Spleen (tissue), 11 donors: ENCODE measurements at regions not wholly inside any gene's neighbourhood (a gene's known extent, or its start where the extent isn't known, plus 50 kb on each side); places are given as distances from the start of the nearest gene placed in this dataset.

ENCODE experiments used
- DNase-seq: peaks from one replicate; pipeline ENCODE4 v3.0.0-alpha.2; 2020
- H3K27ac ChIP-seq, 8 donors: fragments of 200-600 bp; sonication (generic) in 7 of 8; 1 replicate in 4 of 8; 2 replicates in 4 of 8; pipeline versions ENCODE4 v1.5.0 to v1.8.0; 2016 to 2021; ENCODE audit warnings: inconsistent platforms in 4 of 8, mild to moderate bottlenecking in 4 of 8, moderate library complexity in 1 of 8
- H3K27me3 ChIP-seq, 7 donors: fragments of 200-600 bp; sonication (generic) in 6 of 7; replicated peaks in 1 of 7; 1 replicate in 4 of 7; 2 replicates in 3 of 7; pipeline versions ENCODE4 v1.5.0 to v1.8.0; 2016 to 2021; ENCODE audit warnings: inconsistent platforms in 3 of 7, mild to moderate bottlenecking in 1 of 7
- H3K36me3 ChIP-seq, 6 donors: fragments of 200-600 bp; sonication (generic) in 5 of 6; 1 replicate in 4 of 6; 2 replicates in 2 of 6; pipeline versions ENCODE4 v1.5.0 to v1.8.0; 2016 to 2021; ENCODE audit warnings: inconsistent platforms in 2 of 6
- H3K4me1 ChIP-seq, 6 donors: fragments of 200-600 bp; sonication (generic) in 5 of 6; 1 replicate in 3 of 6; 2 replicates in 3 of 6; pipeline versions ENCODE4 v1.5.0 to v1.8.0; 2016 to 2021; ENCODE audit warnings: inconsistent platforms in 3 of 6
- H3K4me3 ChIP-seq, 8 donors: fragments of 200-600 bp; sonication (generic) in 7 of 8; 1 replicate in 4 of 8; 2 replicates in 4 of 8; pipeline versions ENCODE4 v1.5.0 to v1.8.0; 2016 to 2021; ENCODE audit warnings: inconsistent platforms in 4 of 8, mild to moderate bottlenecking in 4 of 8, moderate library complexity in 2 of 8
- H3K9me3 ChIP-seq, 8 donors: fragments of 200-600 bp; sonication (generic) in 7 of 8; 1 replicate in 4 of 8; 2 replicates in 4 of 8; pipeline versions ENCODE4 v1.5.0 to v1.8.0; 2016 to 2021; ENCODE audit warnings: inconsistent platforms in 4 of 8
- POLR2A ChIP-seq, 3 donors: fragments of 450-650 bp; IDR thresholded peaks; one replicate each; pipeline ENCODE4 v1.5.1; 2017; ENCODE audit warnings: antibody characterized with exemption in 3 of 3, mild to moderate bottlenecking in 1 of 3
- POLR2AphosphoS5 ChIP-seq, 3 donors: sonication (generic); formaldehyde crosslinking; IDR thresholded peaks; one replicate each; pipeline ENCODE4 v1.5.1; 2017; ENCODE audit warnings: antibody characterized with exemption in 3 of 3
- WGBS, 5 donors: extraction: QIAGEN DNeasy Blood & Tissue Kit in 3 of 5; methylation state at CpG; one replicate each; pipeline versions ENCODE4 v1.1.5 to v1.1.7; 2013 to 2018; 5-methylcytosine and 5-hydroxymethylcytosine counted together
- intact Hi-C: fragments of 100-400 bp; cut with DNase I; formaldehyde crosslinking; loops from one replicate; pipeline ENCODE4 v1.15.0; 2023; ENCODE audit warnings: low total_unique reads
- TF ChIP-seq, protein P1 (sequence below), 11 experiments: fragments of 200-600 bp in 7 of 11; fragments of 450-650 bp in 4 of 11; sonication (generic) in 4 of 11; IDR thresholded peaks in 8 of 11; conservative IDR thresholded peaks in 3 of 11; 1 replicate in 7 of 11; 2 replicates in 4 of 11; pipeline versions ENCODE4 v1.4.0 to v1.8.0; 2016 to 2021; ENCODE audit warnings: antibody characterized with exemption in 11 of 11, inconsistent platforms in 4 of 11, mild to moderate bottlenecking in 1 of 11
- donor health status: healthy with polysubstance abuse.
- donor health status: DM: no; HTN: no; CAD: no; lungs with moderate emphysema.
- donor health status: DM: no; HTN: no; CAD: no.
- donor health status: Bipolar disorder and iron deficiency.
- donor health status: healthy.
- donor health status: DM: no; HTN: no; CAD: no.
- donor health status: DM: yes; HTN: yes; CAD: no.

DNA sequence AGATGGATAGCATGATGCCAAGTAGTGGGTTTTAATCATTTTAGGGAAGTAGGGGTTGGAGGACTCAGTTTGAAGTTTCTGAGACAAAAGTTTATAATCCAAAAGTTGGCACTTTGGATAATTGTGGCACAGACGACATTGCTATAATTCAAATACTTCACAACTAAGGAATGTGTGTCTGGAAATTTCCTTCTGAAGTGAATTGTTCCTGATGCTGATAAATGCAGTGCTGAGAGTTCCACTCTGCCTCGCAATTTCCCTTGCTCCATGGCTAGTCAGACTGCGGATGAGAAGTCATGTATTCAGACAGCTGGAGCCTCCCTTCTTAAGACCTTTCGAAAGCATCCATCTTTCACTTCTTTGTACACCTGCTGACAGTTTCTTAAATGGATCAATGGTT lies 393.3 kb upstream of the PRICKLE1 start:
- intact Hi-C loops, result no loop called here
- Histone ChIP-seq H3K36me3 (no peaks in the 10 kb centered on the region), H3K27me3 (no peaks in the 10 kb centered on the region), H3K9me3 (no peaks in the 10 kb centered on the region), H3K4me1 (no peaks in the 10 kb centered on the region), H3K4me3 (no peak overlapping the region), H3K27ac (no peak overlapping the region)
- DNase-seq, result no peak
- 87 to 92% (median 89%) methylated on average over 4 of the region's 4 CpGs for WGBS, 5 donors
- TF ChIP-seq POLR2AphosphoS5 (IDR thresholded peaks at IDR 0.05) (no peak), POLR2A (IDR thresholded peaks at IDR 0.05) (no peak)
- TF ChIP-seq, protein P1, sequence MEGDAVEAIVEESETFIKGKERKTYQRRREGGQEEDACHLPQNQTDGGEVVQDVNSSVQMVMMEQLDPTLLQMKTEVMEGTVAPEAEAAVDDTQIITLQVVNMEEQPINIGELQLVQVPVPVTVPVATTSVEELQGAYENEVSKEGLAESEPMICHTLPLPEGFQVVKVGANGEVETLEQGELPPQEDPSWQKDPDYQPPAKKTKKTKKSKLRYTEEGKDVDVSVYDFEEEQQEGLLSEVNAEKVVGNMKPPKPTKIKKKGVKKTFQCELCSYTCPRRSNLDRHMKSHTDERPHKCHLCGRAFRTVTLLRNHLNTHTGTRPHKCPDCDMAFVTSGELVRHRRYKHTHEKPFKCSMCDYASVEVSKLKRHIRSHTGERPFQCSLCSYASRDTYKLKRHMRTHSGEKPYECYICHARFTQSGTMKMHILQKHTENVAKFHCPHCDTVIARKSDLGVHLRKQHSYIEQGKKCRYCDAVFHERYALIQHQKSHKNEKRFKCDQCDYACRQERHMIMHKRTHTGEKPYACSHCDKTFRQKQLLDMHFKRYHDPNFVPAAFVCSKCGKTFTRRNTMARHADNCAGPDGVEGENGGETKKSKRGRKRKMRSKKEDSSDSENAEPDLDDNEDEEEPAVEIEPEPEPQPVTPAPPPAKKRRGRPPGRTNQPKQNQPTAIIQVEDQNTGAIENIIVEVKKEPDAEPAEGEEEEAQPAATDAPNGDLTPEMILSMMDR (IDR thresholded peaks at IDR 0.05 in 8 of 11, conservative IDR thresholded peaks at IDR 0.05 in 3 of 11), result no peak

DNA sequence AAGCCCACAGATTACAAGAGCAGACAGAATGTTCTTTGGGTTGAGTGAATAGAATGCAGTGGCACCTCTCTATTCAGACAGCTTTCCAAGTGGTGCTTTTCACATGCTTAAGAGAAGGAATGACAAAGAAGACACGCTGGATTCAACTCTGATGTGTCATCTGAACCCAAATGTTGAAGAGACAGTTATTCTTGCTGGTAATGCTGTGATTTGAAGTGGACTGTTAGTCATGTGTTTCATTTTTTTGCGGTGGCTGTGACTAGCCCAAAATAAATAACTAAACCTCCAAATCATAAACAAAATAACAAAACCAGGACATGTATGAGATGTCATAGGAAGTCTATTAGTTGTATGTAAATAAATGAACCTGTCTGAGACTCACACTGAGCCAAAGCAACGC lies 391.8 kb upstream of the PRICKLE1 start:
- H3K4me1 ChIP-seq, result no peaks in the 10 kb centered on the region
- no peak for DNase-seq
- intact Hi-C loops, result no loop called here
- H3K36me3 ChIP-seq, result no peaks in the 10 kb centered on the region
- H3K4me3 ChIP-seq, result no peak overlapping the region
- no peak for TF ChIP-seq POLR2A (IDR thresholded peaks at IDR 0.05)
- no peak for TF ChIP-seq POLR2AphosphoS5 (IDR thresholded peaks at IDR 0.05)
- TF ChIP-seq, protein P1 (IDR thresholded peaks at IDR 0.05 in 8 of 11, conservative IDR thresholded peaks at IDR 0.05 in 3 of 11), result no peak
- 78 to 95% (median 82%) methylated on average over 3 of the region's 3 CpGs for WGBS, 5 donors
- no peaks in the 10 kb centered on the region for H3K9me3 ChIP-seq
- H3K27me3 ChIP-seq, result no peaks in the 10 kb centered on the region
- H3K27ac ChIP-seq, result no peak overlapping the region

DNA sequence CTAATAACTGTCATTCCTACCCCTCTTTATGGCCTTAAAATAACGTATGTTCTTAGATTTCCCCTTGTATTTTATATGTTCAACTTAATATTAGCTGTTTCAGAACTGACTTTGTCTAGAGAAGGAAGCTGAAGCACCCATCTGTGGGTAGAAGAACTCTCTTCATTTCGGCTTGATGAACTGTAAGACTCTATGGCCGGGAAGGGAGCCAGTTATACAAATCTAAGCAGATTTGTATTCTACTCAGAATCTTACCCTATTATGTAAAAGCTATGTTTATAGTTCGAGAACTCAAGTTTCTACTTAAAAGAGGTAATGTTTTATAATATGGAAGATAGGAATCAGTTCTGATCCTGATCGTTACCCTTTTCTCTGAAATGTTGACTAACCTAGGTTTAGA lies 390.9 kb upstream of the PRICKLE1 start:
- Histone ChIP-seq H3K27ac (no peak overlapping the region), H3K4me1 (no peaks in the 10 kb centered on the region), H3K27me3 (no peaks in the 10 kb centered on the region), H3K4me3 (no peak overlapping the region), H3K9me3 (peaks cover 0 to 6% (median under 1%) of the 10 kb centered on the region in 8 donors), H3K36me3 (no peaks in the 10 kb centered on the region)
- TF ChIP-seq POLR2AphosphoS5 (IDR thresholded peaks at IDR 0.05), result no peak
- TF ChIP-seq, protein P1 (IDR thresholded peaks at IDR 0.05 in 8 of 11, conservative IDR thresholded peaks at IDR 0.05 in 3 of 11), result no peak
- no peak for TF ChIP-seq POLR2A (IDR thresholded peaks at IDR 0.05)
- WGBS, 5 donors, result 83 to 93% (median 85%) methylated on average over 5 of the region's 5 CpGs
- intact Hi-C loops, result no loop called here
- DNase-seq, result no peak

DNA sequence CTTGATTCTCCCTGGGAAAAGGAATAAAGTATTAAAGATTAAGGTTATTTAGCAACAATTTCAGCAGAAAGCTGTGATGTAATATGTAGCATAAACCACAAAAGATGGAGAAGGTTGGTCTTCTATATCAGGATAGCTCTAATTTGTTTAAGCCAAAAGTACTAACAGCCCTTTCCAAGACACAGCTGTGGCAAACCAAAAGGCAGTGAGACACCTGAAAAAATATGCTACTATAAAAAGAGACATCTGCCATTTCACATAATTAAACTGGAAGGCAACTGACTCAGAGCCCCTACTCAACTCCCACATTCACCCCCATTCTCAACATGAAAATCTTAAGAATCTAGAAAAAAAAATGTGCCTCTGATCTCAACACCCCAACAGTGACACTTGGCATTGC lies 390.2 kb upstream of the PRICKLE1 start:
- Histone ChIP-seq H3K27ac (no peak overlapping the region), H3K4me3 (no peak overlapping the region), H3K36me3 (no peaks in the 10 kb centered on the region), H3K27me3 (no peaks in the 10 kb centered on the region), H3K9me3 (peaks cover 0 to 13% (median 5%) of the 10 kb centered on the region in 8 donors), H3K4me1 (no peaks in the 10 kb centered on the region)
- no peak for TF ChIP-seq POLR2A (IDR thresholded peaks at IDR 0.05)
- TF ChIP-seq POLR2AphosphoS5 (IDR thresholded peaks at IDR 0.05), result no peak
- TF ChIP-seq, protein P1 (IDR thresholded peaks at IDR 0.05 in 8 of 11, conservative IDR thresholded peaks at IDR 0.05 in 3 of 11), result no peak
- DNase-seq, result no peak
- intact Hi-C loops, result no loop called here
